Small intestine (tissue), 7 donors: ENCODE measurements at regions not wholly inside any gene's neighbourhood (a gene's known extent, or its start where the extent isn't known, plus 50 kb on each side); places are given as distances from the start of the nearest gene placed in this dataset.
"Not testable (repeated sequence)": the region's sequence is repeated elsewhere in the genome, so short reads cannot be mapped to it uniquely, and the experiment has no call there.

Experiments used
- DNase-seq, 2 donors: peaks; one replicate each; pipeline versions ENCODE4 v3.0.0 to v3.0.0-alpha.2; 2013
- FAIRE-seq: peaks from 2 replicates; lab custom pipeline; 2012; peaks lifted over from hg19 to GRCh38; lab: Jason Lieb, UNC
- H3K27ac ChIP-seq, 3 donors: one replicate each; pipeline ENCODE4 v1.5.1; 2013; ENCODE audit warnings: low read length in 2 of 3, mild to moderate bottlenecking in 2 of 3, control low read depth in 1 of 3, inconsistent platforms in 1 of 3, low read depth in 1 of 3, moderate library complexity in 1 of 3
- H3K27me3 ChIP-seq, 3 donors: one replicate each; pipeline ENCODE4 v1.6.1; 2013; ENCODE audit warnings: low read length in 3 of 3, inconsistent platforms in 1 of 3; ENCODE audit not compliant: control insufficient read depth in 3 of 3, insufficient read depth in 3 of 3
- H3K36me3 ChIP-seq, 3 donors: one replicate each; pipeline ENCODE4 v1.6.1; 2013; ENCODE audit warnings: low read length in 3 of 3, inconsistent platforms in 1 of 3, low read depth in 1 of 3, mild to moderate bottlenecking in 1 of 3, moderate library complexity in 1 of 3; ENCODE audit not compliant: control insufficient read depth in 3 of 3, insufficient read depth in 2 of 3
- H3K4me1 ChIP-seq, 3 donors: one replicate each; pipeline ENCODE4 v1.6.1; 2013; ENCODE audit warnings: low read length in 2 of 3, inconsistent platforms in 1 of 3, low read depth in 1 of 3, mild to moderate bottlenecking in 1 of 3, moderate library complexity in 1 of 3; ENCODE audit not compliant: control insufficient read depth in 3 of 3, insufficient read depth in 2 of 3
- H3K4me3 ChIP-seq, 3 donors: one replicate each; pipeline ENCODE4 v1.5.1; 2013; ENCODE audit warnings: low read length in 3 of 3, control low read depth in 1 of 3, inconsistent platforms in 1 of 3, low read depth in 1 of 3, mild to moderate bottlenecking in 1 of 3, moderate library complexity in 1 of 3
- H3K9me3 ChIP-seq, 2 donors: one replicate each; pipeline ENCODE4 v1.6.1; 2013; ENCODE audit warnings: low read depth in 1 of 2, low read length in 1 of 2; ENCODE audit not compliant: control insufficient read depth in 2 of 2, insufficient read depth in 1 of 2
- WGBS, 3 donors: extraction: QIAGEN DNeasy Blood & Tissue Kit; methylation state at CpG; one replicate each; pipeline ENCODE4 v1.1.7; 2013; 5-methylcytosine and 5-hydroxymethylcytosine counted together
- donor health status: healthy with polysubstance abuse.
- donor health status: control.
- donor health status: control.
- donor health status: Bipolar disorder and iron deficiency.
- donor health status: healthy.

GRCh38 chr15:24326513-24326912 is 349.1 kb upstream of the NPAP1 start:
- not testable (repeated sequence) for H3K27me3 ChIP-seq, H3K4me1 ChIP-seq, H3K27ac ChIP-seq, FAIRE-seq, H3K9me3 ChIP-seq, H3K4me3 ChIP-seq, H3K36me3 ChIP-seq
- DNase-seq = peak in 1 of 2 donors; percentile 1
- WGBS, 3 donors = 78 to 91% (median 88%) methylated on average over 1 of the region's 1 CpG

- H3K36me3 ChIP-seq, DNase-seq, FAIRE-seq, H3K4me3 ChIP-seq, H3K9me3 ChIP-seq, H3K27me3 ChIP-seq, H3K27ac ChIP-seq, H3K4me1 ChIP-seq: not testable (repeated sequence)
- WGBS, 3 donors = 76 to 88% (median 76%) methylated on average over 9 of the region's 9 CpGs
Measured at GRCh38 chr15:24331964-24332363, 343.6 kb upstream of the NPAP1 start.

GRCh38 chr15:24341876-24342275 is 333.7 kb upstream of the NPAP1 start:
- not testable (repeated sequence) for H3K4me3 ChIP-seq, FAIRE-seq, H3K27me3 ChIP-seq, H3K9me3 ChIP-seq, DNase-seq, H3K27ac ChIP-seq, H3K4me1 ChIP-seq, H3K36me3 ChIP-seq
- 90 to 95% (median 93%) methylated on average over 7 to 8 of the region's 8 CpGs for WGBS, 3 donors

GRCh38 chr15:24352777-24353176 is 322.8 kb upstream of the NPAP1 start:
- not testable (repeated sequence) for H3K27me3 ChIP-seq, FAIRE-seq, H3K9me3 ChIP-seq, H3K4me3 ChIP-seq, H3K36me3 ChIP-seq, DNase-seq, H3K4me1 ChIP-seq, H3K27ac ChIP-seq
- WGBS, 3 donors = 63 to 72% (median 64%) methylated on average over 6 of the region's 6 CpGs

- DNase-seq, H3K4me3 ChIP-seq, H3K27me3 ChIP-seq, H3K4me1 ChIP-seq, H3K27ac ChIP-seq, H3K9me3 ChIP-seq, H3K36me3 ChIP-seq, FAIRE-seq: not testable (repeated sequence)
- WGBS, 3 donors = 87 to 97% (median 96%) methylated on average over 3 of the region's 3 CpGs
Measured at GRCh38 chr15:24381103-24381502, 294.5 kb upstream of the NPAP1 start.

- WGBS, 3 donors = 19 to 38% (median 31%) methylated on average over 2 of the region's 2 CpGs
- not testable (repeated sequence) for FAIRE-seq
Measured at GRCh38 chr15:24385258-24385657, 290.3 kb upstream of the NPAP1 start.

GRCh38 chr15:24394303-24394702 is 281.3 kb upstream of the NPAP1 start:
- no peaks in the 10 kb centered on the region for H3K27me3 ChIP-seq
- no peaks in the 10 kb centered on the region for H3K4me1 ChIP-seq
- H3K27ac ChIP-seq = no peak overlapping the region
- 88 to 100% (median 91%) methylated on average over 1 of the region's 1 CpG for WGBS, 3 donors
- no peak for FAIRE-seq
- DNase-seq = no peak
- H3K9me3 ChIP-seq = no peaks in the 10 kb centered on the region
- H3K36me3 ChIP-seq = no peaks in the 10 kb centered on the region
- no peak overlapping the region for H3K4me3 ChIP-seq

More at GRCh38 chr15:24385258-24385657, 290.3 kb upstream of the NPAP1 start:
- DNase-seq = peak in 1 of 2 donors; percentile 41
- H3K4me3 ChIP-seq, H3K4me1 ChIP-seq, H3K36me3 ChIP-seq, H3K27ac ChIP-seq, H3K9me3 ChIP-seq, H3K27me3 ChIP-seq: not testable (repeated sequence)

- WGBS, 3 donors = 47 to 53% (median 52%) methylated on average over 1 of the region's 1 CpG
- H3K27me3 ChIP-seq, H3K27ac ChIP-seq, FAIRE-seq, H3K4me3 ChIP-seq, DNase-seq, H3K9me3 ChIP-seq, H3K4me1 ChIP-seq, H3K36me3 ChIP-seq: not testable (repeated sequence)
Measured at GRCh38 chr15:24412649-24413048, 262.9 kb upstream of the NPAP1 start.

GRCh38 chr15:24426286-24427054 is 249.1 kb upstream of the NPAP1 start:
- H3K27ac ChIP-seq, DNase-seq, FAIRE-seq, H3K27me3 ChIP-seq, H3K9me3 ChIP-seq, H3K4me1 ChIP-seq, H3K36me3 ChIP-seq: not testable (repeated sequence)
- H3K4me3 ChIP-seq = peak overlapping the region in 1 of 3 donors; percentile 19
- 51 to 72% (median 63%) methylated on average over 16 to 19 of the region's 20 CpGs for WGBS, 3 donors
